ENCODE measurements at regions not wholly inside any gene's neighbourhood (a gene's known extent, or its start where the extent isn't known, plus 50 kb on each side); places are given as distances from the start of the nearest gene placed in this dataset.

DNA sequence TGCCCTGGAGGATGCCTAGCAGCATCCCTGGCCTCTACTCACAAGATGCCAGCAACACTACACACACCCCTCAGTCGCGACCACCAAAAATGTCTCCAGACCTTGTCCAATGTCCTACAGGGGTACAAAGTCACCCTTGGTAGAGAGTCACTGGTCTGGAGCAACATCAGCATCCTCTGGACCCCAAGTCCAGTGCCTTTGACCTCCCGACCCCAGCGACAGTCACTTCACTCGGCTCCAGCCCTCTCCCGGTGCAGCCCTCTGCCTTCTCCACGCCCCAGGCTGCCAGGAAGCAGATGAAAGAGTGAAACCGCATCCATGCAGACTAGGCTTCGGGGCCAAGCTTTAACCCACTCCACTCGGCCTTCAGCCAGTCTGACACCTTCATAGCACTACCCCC lies 92.0 kb upstream of the SRSF6 start:
- no peak overlapping the region for H3K4me3 ChIP-seq (ENCODE audit: low read depth, low read length)
- TF ChIP-seq, protein P1, sequence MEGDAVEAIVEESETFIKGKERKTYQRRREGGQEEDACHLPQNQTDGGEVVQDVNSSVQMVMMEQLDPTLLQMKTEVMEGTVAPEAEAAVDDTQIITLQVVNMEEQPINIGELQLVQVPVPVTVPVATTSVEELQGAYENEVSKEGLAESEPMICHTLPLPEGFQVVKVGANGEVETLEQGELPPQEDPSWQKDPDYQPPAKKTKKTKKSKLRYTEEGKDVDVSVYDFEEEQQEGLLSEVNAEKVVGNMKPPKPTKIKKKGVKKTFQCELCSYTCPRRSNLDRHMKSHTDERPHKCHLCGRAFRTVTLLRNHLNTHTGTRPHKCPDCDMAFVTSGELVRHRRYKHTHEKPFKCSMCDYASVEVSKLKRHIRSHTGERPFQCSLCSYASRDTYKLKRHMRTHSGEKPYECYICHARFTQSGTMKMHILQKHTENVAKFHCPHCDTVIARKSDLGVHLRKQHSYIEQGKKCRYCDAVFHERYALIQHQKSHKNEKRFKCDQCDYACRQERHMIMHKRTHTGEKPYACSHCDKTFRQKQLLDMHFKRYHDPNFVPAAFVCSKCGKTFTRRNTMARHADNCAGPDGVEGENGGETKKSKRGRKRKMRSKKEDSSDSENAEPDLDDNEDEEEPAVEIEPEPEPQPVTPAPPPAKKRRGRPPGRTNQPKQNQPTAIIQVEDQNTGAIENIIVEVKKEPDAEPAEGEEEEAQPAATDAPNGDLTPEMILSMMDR (IDR thresholded peaks at IDR 0.05; ENCODE audit: low read depth, low read length, missing control alignments) = no peak
- in situ Hi-C loops (cut with HindIII; ENCODE audit: low sequenced_read_pairs) = loop anchor here (10.0 kb wide), 1 partner anchor 161 kb away; no protein-coding TSS in a partner anchor
- no peak for DNase-seq (ENCODE audit: low read depth)

DNA sequence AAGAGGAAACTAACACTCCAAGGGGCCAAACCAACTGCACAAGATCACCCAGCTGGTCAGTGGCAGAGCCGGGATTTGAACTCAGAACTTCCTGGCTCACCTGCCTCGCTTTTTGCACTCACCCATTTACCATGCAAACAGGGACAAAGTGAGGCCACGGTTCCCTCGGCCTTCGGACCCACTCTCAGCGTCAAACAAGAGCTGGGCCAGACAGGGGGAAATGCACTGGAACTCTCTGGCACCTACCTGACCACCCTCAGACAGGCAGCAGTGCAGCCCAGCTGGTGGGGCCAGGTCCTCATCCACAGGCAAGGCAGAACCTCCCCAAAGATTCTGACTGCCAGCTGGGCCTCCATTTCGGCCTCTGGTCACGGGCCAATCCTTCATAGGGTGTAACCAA lies 93.7 kb upstream of the SRSF6 start:
- DNase-seq (ENCODE audit: low read depth) = no peak
- in situ Hi-C loops (cut with HindIII; ENCODE audit: low sequenced_read_pairs) = loop anchor here (10.0 kb wide), 1 partner anchor 159 kb away; no protein-coding TSS in a partner anchor
- TF ChIP-seq, protein P1 (IDR thresholded peaks at IDR 0.05; ENCODE audit: low read depth, low read length, missing control alignments) = no peak
- H3K4me3 ChIP-seq (ENCODE audit: low read depth, low read length) = no peak overlapping the region

DNA sequence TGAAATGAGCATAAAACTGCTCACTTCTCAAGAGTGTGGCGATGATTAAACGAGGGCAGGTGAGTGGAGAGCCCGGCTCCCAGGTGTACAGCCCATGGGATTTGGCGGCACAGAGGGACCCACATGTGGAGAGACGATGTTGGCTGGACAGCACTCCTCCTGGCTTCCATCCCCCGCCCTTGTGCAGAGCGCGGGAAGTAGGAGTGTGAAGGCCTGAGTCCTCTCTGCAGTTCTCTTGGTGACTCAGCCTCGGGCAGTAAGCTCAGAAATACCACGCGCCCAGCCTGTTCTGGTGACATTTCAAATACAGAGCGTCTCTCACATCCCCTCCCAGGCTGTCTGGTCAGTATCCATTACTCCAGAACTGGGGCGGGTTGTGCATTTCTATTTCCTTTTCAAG lies 94.2 kb upstream of the SRSF6 start:
- DNase-seq (ENCODE audit: low read depth) = no peak
- no peak overlapping the region for H3K4me3 ChIP-seq (ENCODE audit: low read depth, low read length)
- in situ Hi-C loops (cut with HindIII; ENCODE audit: low sequenced_read_pairs) = loop anchor here (10.0 kb wide), 1 partner anchor 159 kb away; no protein-coding TSS in a partner anchor
- TF ChIP-seq, protein P1 (IDR thresholded peaks at IDR 0.05; ENCODE audit: low read depth, low read length, missing control alignments) = no peak

DNA sequence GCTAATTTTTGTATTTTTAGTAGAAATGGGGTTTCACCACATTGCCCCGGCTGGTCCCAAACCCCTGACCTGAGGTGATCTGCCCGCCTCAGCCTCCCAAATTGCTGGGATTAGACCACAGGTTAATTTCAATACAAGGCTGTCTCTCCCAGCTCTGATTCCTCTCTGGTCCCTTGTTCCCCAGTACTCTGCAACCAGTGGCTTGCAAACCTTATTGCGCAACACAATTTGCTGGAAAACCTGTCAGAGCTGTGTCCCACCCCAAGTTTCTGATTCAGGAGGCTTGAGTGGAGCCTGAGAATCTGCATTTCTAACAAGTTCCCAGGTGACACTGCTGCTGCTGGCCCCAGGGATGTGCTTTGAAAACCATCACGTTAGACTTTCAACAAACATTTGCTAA lies 96.2 kb upstream of the SRSF6 start:
- no peak overlapping the region for H3K4me3 ChIP-seq (ENCODE audit: low read depth, low read length)
- TF ChIP-seq, protein P1 (IDR thresholded peaks at IDR 0.05; ENCODE audit: low read depth, low read length, missing control alignments) = no peak
- in situ Hi-C loops (cut with HindIII; ENCODE audit: low sequenced_read_pairs) = loop anchor here (10.0 kb wide), 1 partner anchor 157 kb away; no protein-coding TSS in a partner anchor
- no peak for DNase-seq (ENCODE audit: low read depth)

DNA sequence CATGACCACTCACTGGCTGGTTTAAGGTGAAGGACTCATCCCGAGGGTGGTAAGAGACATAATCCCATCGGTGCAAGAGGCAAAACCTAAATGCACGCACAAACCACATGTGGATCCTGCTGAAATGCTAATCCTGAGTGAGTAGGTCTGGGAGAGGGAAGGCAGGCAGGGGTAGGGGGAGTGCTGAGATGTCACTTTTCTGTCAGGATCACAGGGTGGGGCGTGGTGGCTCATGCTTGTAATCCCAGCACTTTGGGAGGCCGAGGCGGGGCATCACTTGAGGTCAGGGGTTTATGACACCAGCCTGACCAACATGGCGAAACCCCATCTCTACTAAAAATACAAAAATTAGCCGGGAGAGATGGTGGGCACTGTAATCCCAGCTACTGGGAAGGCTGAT lies 97.7 kb upstream of the SRSF6 start:
- TF ChIP-seq, protein P1 (IDR thresholded peaks at IDR 0.05; ENCODE audit: low read depth, low read length, missing control alignments) = no peak
- in situ Hi-C loops (cut with HindIII; ENCODE audit: low sequenced_read_pairs) = loop anchor here (10.0 kb wide), 1 partner anchor 155 kb away; no protein-coding TSS in a partner anchor
- no peak overlapping the region for H3K4me3 ChIP-seq (ENCODE audit: low read depth, low read length)
- DNase-seq (ENCODE audit: low read depth) = no peak

DNA sequence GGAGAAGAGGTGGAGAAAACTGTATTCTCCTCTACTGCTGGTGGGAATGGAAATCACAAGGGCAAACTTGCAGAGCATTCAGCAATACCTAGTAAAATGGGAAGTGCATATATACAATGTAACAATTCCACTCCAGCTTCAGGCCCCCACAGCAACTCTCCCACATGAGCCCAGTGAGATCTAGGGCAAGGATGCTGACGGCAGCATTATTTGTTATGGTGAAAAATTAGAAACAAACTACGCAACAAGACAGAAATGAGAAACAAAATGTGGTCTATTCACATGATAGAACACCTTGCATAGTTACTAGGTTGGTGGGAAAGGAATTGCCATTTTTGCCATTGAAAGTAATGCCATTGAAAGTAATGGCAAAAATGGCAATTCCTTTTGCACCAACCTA lies 98.9 kb upstream of the SRSF6 start:
- in situ Hi-C loops (cut with HindIII; ENCODE audit: low sequenced_read_pairs) = no loop called here
- DNase-seq (ENCODE audit: low read depth) = no peak
- H3K4me3 ChIP-seq (ENCODE audit: low read depth, low read length) = no peak overlapping the region
- TF ChIP-seq, protein P1 (IDR thresholded peaks at IDR 0.05; ENCODE audit: low read depth, low read length, missing control alignments) = no peak

All from astrocyte of the cerebellum (primary cell).